Kidney tubule cell (primary cell): ENCODE measurements at regions not wholly inside any gene's neighbourhood (a gene's known extent, or its start where the extent isn't known, plus 50 kb on each side); places are given as distances from the start of the nearest gene placed in this dataset.

Experiments used
- DNase-seq: peaks from one replicate; pipeline ENCODE4 v3.0.0-alpha.2; 2018; ENCODE audit warnings: low spot score

GRCh38 chr1:30360281-30360680, 363.1 kb downstream of the MATN1 start:
- DNase-seq: no peak

- DNase-seq: no peak
Measured at GRCh38 chr1:30359539-30360220, 363.7 kb downstream of the MATN1 start.

- no peak for DNase-seq
Measured at GRCh38 chr1:30358500-30358899, 364.9 kb downstream of the MATN1 start.

- no peak for DNase-seq
Measured at GRCh38 chr1:30356839-30357238, 366.5 kb downstream of the MATN1 start.

GRCh38 chr1:30354410-30354809, 369.0 kb downstream of the MATN1 start:
- DNase-seq: no peak

GRCh38 chr1:30353637-30354036, 369.7 kb downstream of the MATN1 start:
- DNase-seq: peak; percentile 17

- DNase-seq: no peak
Measured at GRCh38 chr1:30348147-30348546, 375.2 kb downstream of the MATN1 start.

GRCh38 chr1:30345491-30346130, 377.8 kb downstream of the MATN1 start:
- peak; percentile 39 for DNase-seq

GRCh38 chr1:30343562-30343961, 379.8 kb downstream of the MATN1 start:
- no peak for DNase-seq

- DNase-seq: no peak
Measured at GRCh38 chr1:30342535-30343141, 380.7 kb downstream of the MATN1 start.

- no peak for DNase-seq
Measured at GRCh38 chr1:30340934-30341333, 382.5 kb downstream of the MATN1 start.

GRCh38 chr1:30339866-30340265, 383.5 kb downstream of the MATN1 start:
- DNase-seq: no peak

- DNase-seq: no peak
Measured at GRCh38 chr1:30338765-30339164, 384.6 kb downstream of the MATN1 start.

GRCh38 chr1:30337324-30337620, 386.1 kb downstream of the MATN1 start:
- no peak for DNase-seq

GRCh38 chr1:30336550-30337323, 386.6 kb downstream of the MATN1 start:
- DNase-seq: no peak

- DNase-seq: no peak
Measured at GRCh38 chr1:30335997-30336390, 387.4 kb downstream of the MATN1 start.

- peak; percentile 19 for DNase-seq
Measured at GRCh38 chr1:30335389-30335996, 387.9 kb downstream of the MATN1 start.

GRCh38 chr1:30334767-30335166, 388.6 kb downstream of the MATN1 start:
- DNase-seq: no peak

GRCh38 chr1:30332116-30333094, 391.0 kb downstream of the MATN1 start:
- DNase-seq: no peak

GRCh38 chr1:30331415-30332065, 391.8 kb downstream of the MATN1 start:
- no peak for DNase-seq

- DNase-seq: no peak
Measured at GRCh38 chr1:30330644-30331043, 392.7 kb downstream of the MATN1 start.
